ENCODE measurements at regions not wholly inside any gene's neighbourhood (a gene's known extent, or its start where the extent isn't known, plus 50 kb on each side); places are given as distances from the start of the nearest gene placed in this dataset.

GRCh38 chr2:37830636-37831035, 94.5 kb upstream of the RMDN2 start:
- no peaks in the 10 kb centered on the region for H3F3A ChIP-seq (ENCODE audit: low read depth)
- H3K4me1 ChIP-seq (ENCODE audit: insufficient read depth, low read length, poor library complexity, severe bottlenecking) = peaks cover 66% of the 10 kb centered on the region
- H3K36me3 ChIP-seq (ENCODE audit: insufficient read depth, low read length) = no peaks in the 10 kb centered on the region
- no peaks in the 10 kb centered on the region for H3K27me3 ChIP-seq (ENCODE audit: insufficient read depth, low read length, poor library complexity, severe bottlenecking)
- TF ChIP-seq EZH2phosphoT487 (IDR thresholded peaks at IDR 0.05; ENCODE audit: borderline replicate concordance) = no peak
- TF ChIP-seq, protein P1, sequence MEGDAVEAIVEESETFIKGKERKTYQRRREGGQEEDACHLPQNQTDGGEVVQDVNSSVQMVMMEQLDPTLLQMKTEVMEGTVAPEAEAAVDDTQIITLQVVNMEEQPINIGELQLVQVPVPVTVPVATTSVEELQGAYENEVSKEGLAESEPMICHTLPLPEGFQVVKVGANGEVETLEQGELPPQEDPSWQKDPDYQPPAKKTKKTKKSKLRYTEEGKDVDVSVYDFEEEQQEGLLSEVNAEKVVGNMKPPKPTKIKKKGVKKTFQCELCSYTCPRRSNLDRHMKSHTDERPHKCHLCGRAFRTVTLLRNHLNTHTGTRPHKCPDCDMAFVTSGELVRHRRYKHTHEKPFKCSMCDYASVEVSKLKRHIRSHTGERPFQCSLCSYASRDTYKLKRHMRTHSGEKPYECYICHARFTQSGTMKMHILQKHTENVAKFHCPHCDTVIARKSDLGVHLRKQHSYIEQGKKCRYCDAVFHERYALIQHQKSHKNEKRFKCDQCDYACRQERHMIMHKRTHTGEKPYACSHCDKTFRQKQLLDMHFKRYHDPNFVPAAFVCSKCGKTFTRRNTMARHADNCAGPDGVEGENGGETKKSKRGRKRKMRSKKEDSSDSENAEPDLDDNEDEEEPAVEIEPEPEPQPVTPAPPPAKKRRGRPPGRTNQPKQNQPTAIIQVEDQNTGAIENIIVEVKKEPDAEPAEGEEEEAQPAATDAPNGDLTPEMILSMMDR (conservative IDR thresholded peaks at IDR 0.05; ENCODE audit: low read length) = no peak
- no peaks in the 10 kb centered on the region for H3K9me3 ChIP-seq (ENCODE audit: insufficient read depth, low read depth, low read length)
- H2AFZ ChIP-seq (ENCODE audit: low read length) = no peak overlapping the region
- H4K20me1 ChIP-seq (ENCODE audit: insufficient read depth, low read length, poor library complexity, severe bottlenecking) = no peaks in the 10 kb centered on the region
- no peaks in the 10 kb centered on the region for H3K79me2 ChIP-seq (ENCODE audit: insufficient read depth, low read length)
- no peak overlapping the region for H3K4me2 ChIP-seq (ENCODE audit: low read depth, low read length, poor library complexity, severe bottlenecking)
- H3K4me3 ChIP-seq (ENCODE audit: low read length, poor library complexity, severe bottlenecking) = no peak overlapping the region
- no peaks in the 10 kb centered on the region for H3K9me2 ChIP-seq (replicated peaks; ENCODE audit: low read depth, low read length)
- H3K9ac ChIP-seq (ENCODE audit: low read depth, low read length, poor library complexity, severe bottlenecking) = no peak overlapping the region

GRCh38 chr2:37831081-37831780, 93.9 kb upstream of the RMDN2 start:
- no peak overlapping the region for H3K9ac ChIP-seq (ENCODE audit: low read depth, low read length, poor library complexity, severe bottlenecking)
- no peaks in the 10 kb centered on the region for H4K20me1 ChIP-seq (ENCODE audit: insufficient read depth, low read length, poor library complexity, severe bottlenecking)
- no peak overlapping the region for H3K4me2 ChIP-seq (ENCODE audit: low read depth, low read length, poor library complexity, severe bottlenecking)
- H2AFZ ChIP-seq (ENCODE audit: low read length) = peak overlapping the region; percentile 39
- H3K79me2 ChIP-seq (ENCODE audit: insufficient read depth, low read length) = no peaks in the 10 kb centered on the region
- H3K9me2 ChIP-seq (replicated peaks; ENCODE audit: low read depth, low read length) = no peaks in the 10 kb centered on the region
- TF ChIP-seq, protein P1 (conservative IDR thresholded peaks at IDR 0.05; ENCODE audit: low read length) = no peak
- no peak for TF ChIP-seq EZH2phosphoT487 (IDR thresholded peaks at IDR 0.05; ENCODE audit: borderline replicate concordance)
- H3K27me3 ChIP-seq (ENCODE audit: insufficient read depth, low read length, poor library complexity, severe bottlenecking) = no peaks in the 10 kb centered on the region
- no peak overlapping the region for H3K4me3 ChIP-seq (ENCODE audit: low read length, poor library complexity, severe bottlenecking)
- no peaks in the 10 kb centered on the region for H3K36me3 ChIP-seq (ENCODE audit: insufficient read depth, low read length)
- H3K9me3 ChIP-seq (ENCODE audit: insufficient read depth, low read depth, low read length) = no peaks in the 10 kb centered on the region
- H3F3A ChIP-seq (ENCODE audit: low read depth) = no peaks in the 10 kb centered on the region
- peaks cover 61% of the 10 kb centered on the region for H3K4me1 ChIP-seq (ENCODE audit: insufficient read depth, low read length, poor library complexity, severe bottlenecking)

DNA sequence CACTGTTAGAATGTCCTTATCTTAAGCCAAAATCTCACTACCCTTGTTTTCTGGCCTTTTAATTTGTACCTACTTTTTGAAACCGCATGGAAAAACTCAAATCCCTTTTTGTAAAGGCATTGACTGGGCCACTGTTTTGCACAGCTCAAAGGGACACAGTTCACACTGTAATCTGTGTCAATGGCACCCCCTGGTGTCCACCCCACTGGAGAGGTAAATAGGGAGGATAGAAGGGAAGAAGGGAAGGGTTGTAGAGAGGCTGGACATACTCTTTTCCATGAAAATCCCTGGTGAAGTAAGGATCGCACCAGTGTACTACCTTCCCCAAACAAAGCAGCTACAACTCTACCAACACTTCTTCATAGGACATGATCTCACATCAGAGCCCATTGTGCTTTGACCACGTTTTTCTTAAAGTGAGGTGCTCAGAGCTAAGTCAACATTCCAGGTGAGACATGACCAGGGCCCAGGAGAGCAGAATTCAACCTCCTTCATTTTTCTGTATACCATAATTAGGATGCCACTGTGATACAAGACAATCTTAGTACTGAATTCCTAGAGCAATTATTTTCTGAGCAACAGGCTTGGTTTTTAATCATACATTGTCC, 92.4 kb upstream of the RMDN2 start:
- Histone ChIP-seq H3K9ac (ENCODE audit: low read depth, low read length, poor library complexity, severe bottlenecking) (no peak overlapping the region), H3K4me1 (ENCODE audit: insufficient read depth, low read length, poor library complexity, severe bottlenecking) (peaks cover 55% of the 10 kb centered on the region), H3K36me3 (ENCODE audit: insufficient read depth, low read length) (no peaks in the 10 kb centered on the region), H3F3A (ENCODE audit: low read depth) (no peaks in the 10 kb centered on the region), H3K4me3 (ENCODE audit: low read length, poor library complexity, severe bottlenecking) (no peak overlapping the region), H3K9me3 (ENCODE audit: insufficient read depth, low read depth, low read length) (no peaks in the 10 kb centered on the region), H3K4me2 (ENCODE audit: low read depth, low read length, poor library complexity, severe bottlenecking) (no peak overlapping the region), H2AFZ (ENCODE audit: low read length) (peak overlapping the region; percentile 50; the same call in 1 of the 2 replicates), H3K79me2 (ENCODE audit: insufficient read depth, low read length) (no peaks in the 10 kb centered on the region), H3K27me3 (ENCODE audit: insufficient read depth, low read length, poor library complexity, severe bottlenecking) (no peaks in the 10 kb centered on the region), H3K9me2 (replicated peaks; ENCODE audit: low read depth, low read length) (no peaks in the 10 kb centered on the region), H4K20me1 (ENCODE audit: insufficient read depth, low read length, poor library complexity, severe bottlenecking) (no peaks in the 10 kb centered on the region)
- TF ChIP-seq, protein P1 (conservative IDR thresholded peaks at IDR 0.05; ENCODE audit: low read length) = peak; percentile 94
- no peak for TF ChIP-seq EZH2phosphoT487 (IDR thresholded peaks at IDR 0.05; ENCODE audit: borderline replicate concordance)

Measured in Loucy (cell line).